ENCODE measurements at regions not wholly inside any gene's neighbourhood (a gene's known extent, or its start where the extent isn't known, plus 50 kb on each side); places are given as distances from the start of the nearest gene placed in this dataset.

DNA sequence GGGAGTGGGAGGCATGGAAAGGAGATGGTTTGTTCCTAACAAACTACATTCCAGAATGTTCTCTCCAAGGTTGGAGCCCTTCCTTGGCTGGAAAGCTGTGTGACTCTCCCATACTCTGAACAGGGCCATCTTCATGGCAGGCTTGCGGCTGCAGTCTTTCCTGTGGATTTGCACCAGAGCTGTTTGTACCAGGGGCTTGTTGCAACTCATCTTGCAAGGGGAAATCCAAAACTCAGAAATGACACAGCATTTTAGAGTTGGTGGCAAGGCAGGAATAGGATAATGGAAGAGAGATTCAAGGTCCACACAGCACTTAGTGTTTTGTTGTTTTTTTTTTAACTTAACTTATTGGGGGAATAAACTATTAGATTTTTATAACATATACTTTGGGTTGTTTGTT is 73.7 kb upstream of the ZNF516 start:
- FAIRE-seq: no peak

DNA sequence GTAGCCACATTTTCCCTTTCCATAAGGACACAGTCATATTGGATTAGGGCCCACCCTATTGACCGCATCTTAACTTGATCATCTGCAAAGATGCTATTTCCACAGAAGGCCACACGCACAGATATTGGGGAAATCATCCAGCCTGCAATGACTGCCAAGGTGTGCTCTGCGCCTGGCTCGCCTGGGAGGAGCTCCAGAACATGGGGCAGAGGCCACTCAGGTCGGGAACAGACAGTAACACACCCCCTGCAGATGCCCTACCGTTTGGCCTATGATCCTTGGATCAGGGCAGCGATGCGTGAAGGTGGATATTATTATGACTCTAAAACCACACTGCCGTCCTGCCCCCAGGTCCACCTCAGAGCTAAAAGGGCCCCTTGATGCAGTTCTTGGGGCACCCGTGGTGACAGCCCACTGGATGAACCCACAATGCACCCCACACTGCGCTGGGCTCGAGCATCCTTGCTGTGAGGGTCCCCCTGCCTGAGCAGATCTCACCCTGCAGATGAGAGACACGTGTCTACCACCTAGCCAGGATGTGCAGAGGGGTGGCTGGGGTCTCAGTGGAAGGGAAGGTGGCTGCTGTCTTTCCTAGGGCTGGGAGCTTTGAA is 72.9 kb upstream of the ZNF516 start:
- FAIRE-seq: no peak

- FAIRE-seq: no peak
These were observed 71.9 kb upstream of the ZNF516 start for GRCh38 chr18:76566987-76567386.

GRCh38 chr18:76565238-76566173 is 70.5 kb upstream of the ZNF516 start:
- no peak for FAIRE-seq

- FAIRE-seq: no peak
These were observed 69.7 kb upstream of the ZNF516 start for GRCh38 chr18:76564655-76565237.

GRCh38 chr18:76564117-76564516 is 69.1 kb upstream of the ZNF516 start:
- no peak for FAIRE-seq

- no peak for FAIRE-seq
These were observed 67.5 kb upstream of the ZNF516 start for GRCh38 chr18:76562286-76563122.

DNA sequence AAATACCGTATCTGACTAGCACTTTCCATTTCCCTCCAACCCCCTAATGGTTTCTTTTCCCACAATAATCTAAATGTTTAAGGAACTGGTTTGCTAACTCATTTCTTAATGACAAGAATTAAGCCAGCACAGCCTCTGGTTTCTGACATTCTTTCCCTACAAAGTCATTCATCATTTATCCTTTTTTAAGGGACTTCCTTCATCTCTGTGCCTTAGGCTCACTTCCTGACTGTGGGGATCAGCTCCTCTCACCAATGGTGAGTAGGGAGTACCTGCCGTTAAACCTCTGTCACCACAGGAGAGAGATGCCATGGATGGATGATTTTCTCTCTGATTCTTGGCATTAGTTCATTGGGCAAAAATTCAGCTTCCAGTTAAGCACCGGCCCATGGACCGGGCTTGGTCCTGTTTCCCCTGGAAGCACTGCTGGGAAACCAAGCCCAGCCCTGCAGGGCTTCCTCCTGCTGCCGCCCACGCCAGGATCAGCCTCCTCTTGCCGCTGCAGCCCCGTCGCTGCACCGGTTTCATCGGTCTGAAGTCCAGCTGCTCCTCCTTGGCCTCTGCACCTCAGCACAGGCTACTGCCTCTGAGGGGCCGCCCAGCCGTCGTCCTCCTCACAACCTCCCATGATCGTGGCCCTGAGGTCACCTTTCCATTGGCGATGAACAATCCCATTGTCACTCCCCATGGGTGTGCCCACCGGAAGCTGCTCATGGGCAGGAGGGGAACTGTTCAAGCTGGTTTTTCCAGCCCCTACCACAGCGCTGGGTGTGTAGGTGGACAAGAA is 64.0 kb upstream of the ZNF516 start:
- no peak for FAIRE-seq

DNA sequence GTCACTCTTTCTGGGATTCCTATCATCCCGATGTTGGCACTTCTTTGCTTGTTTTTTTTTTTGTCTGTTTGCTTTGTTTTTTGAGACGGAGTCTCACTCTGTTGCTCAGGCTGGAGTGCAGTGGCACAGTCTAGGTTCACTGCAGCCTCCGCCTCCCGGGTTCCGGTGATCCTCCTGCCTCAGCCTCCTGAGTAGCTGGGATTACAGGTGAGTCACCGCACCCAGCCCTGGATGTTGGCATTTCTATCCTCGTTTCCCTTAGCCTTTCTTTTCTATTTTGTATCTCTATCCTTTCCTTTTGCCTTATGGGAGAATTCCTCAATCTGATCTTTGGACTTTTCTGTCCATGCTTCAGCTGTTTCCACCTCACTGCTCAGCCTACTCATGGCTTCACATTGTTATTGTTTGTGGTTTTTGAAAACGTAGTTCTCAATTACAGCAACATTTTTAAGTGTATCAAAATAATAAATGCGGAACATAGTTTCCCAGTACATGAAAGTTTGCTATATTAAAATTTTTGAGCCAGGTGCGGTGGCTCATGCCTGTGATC is 62.1 kb upstream of the ZNF516 start:
- no peak for FAIRE-seq

- no peak for FAIRE-seq
These were observed 59.6 kb upstream of the ZNF516 start for GRCh38 chr18:76554547-76555222.

- no peak for FAIRE-seq
These were observed 58.9 kb upstream of the ZNF516 start for GRCh38 chr18:76553715-76554546.

DNA sequence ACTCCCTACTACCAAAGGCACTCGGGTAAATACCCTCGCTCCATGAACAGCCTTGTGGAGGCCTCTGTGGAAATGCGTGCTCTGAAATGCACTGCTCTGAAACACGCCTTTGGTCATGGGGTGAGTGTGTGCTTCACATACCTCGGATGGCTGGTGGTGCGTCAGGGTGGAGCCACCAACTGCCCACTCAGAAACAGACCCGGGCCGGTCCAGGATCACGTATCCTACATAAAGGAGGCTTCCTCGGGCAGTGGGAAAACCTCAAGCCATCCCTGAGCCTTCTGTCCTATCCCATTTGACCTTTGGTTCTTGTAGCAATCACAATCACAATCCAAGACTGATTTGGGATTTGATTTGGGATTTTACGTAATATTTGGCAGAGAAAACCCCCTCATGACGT is 53.5 kb upstream of the ZNF516 start:
- FAIRE-seq: no peak

DNA sequence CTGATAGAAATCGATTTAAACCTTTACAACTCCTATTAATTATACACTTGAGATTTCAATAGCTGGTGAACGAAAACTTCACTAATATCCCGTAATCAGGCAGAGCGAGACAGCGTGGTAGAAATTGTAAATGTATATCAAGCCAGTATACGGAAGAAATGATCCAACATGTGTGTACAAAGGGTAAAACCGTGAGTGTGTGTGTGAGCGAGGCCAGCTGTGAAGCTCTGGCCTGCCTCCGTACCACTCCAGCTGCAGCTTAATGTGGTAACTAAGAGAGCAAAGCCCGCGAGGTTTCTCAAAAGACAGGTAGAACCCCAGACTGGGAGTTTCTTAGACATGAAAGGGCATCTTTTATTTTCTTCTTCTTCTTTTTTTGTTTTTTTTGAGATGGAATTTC is 52.3 kb upstream of the ZNF516 start:
- no peak for FAIRE-seq

DNA sequence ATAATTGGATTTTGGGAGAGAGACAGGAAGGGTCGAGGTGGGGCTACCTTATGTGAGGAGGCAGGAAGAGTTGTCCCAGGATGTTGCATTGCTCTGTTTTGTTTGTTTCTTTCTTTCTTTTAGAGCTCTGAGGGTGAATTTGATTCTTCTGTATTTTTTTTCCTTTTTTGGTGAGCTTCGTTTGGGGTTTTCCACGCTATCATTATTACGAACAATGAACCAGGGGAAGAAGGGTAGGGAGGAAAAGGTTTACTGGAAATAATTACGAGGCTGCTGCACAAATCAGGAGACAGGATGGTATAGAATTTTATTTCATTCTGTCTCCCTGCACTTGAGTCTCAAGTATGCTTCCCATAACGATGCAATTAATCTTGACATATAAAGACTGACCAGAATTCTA is 51.4 kb upstream of the ZNF516 start:
- FAIRE-seq: no peak

- no peak for FAIRE-seq
These were observed 51.0 kb upstream of the ZNF516 start for GRCh38 chr18:76546088-76546435.

DNA sequence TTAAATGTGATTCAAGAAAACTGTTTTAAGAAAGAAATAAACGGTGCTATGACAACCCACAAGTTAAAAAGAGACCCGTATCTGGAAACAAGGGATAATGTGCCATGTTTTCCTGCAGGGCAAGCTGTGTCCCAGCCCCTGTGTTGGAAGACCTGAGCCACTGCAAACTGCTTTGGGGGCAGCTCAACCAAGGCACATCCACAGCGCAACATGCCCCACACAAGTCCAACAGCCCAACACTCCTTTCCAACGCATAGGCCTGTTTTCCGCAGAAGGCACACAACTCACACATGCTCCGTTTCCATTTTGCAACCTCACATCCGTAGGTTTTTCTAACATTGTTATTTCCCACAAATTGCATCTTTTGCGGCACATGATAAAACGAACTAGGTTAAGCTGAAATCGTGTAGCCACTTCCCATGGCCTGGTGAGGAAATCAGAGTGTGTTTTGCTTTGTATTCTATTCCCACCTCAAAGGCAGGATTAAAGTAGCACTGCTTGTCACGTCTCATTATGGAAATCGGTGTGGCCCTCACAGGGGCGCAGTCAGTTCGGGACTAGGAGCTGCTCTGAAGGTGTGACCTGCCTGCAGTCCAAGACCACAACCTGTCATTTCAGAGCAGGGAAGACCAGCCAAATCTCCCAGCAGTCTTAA is 50.5 kb upstream of the ZNF516 start:
- no peak for FAIRE-seq

GRCh38 chr18:76544511-76545345 is 49.7 kb upstream of the ZNF516 start:
- FAIRE-seq: no peak

All from TTC549 (cell line).